Astrocyte (in vitro differentiated cells and primary cell): ENCODE measurements at regions not wholly inside any gene's neighbourhood (a gene's known extent, or its start where the extent isn't known, plus 50 kb on each side); places are given as distances from the start of the nearest gene placed in this dataset.

ENCODE experiments used
- DNase-seq: peaks from one replicate; pipeline ENCODE4 v3.0.0-alpha.2; 2010; ENCODE audit warnings: low read depth
- FAIRE-seq: peaks from 2 replicates; lab custom pipeline; 2011; peaks lifted over from hg19 to GRCh38; lab: Jason Lieb, UNC
- H2AFZ ChIP-seq: 2 replicates; pipeline ENCODE4 v1.6.0; 2012; ENCODE audit warnings: low read depth, low read length, inconsistent platforms
- H3K27ac ChIP-seq: 2 replicates; pipeline ENCODE4 v1.5.1; 2011; ENCODE audit warnings: low read depth, low read length, inconsistent platforms
- H3K27me3 ChIP-seq: 2 replicates; pipeline ENCODE4 v1.6.0; 2011; ENCODE audit warnings: low read length, inconsistent platforms; ENCODE audit not compliant: insufficient read depth
- H3K36me3 ChIP-seq: 2 replicates; pipeline ENCODE4 v1.5.1; 2011; ENCODE audit warnings: low read length, inconsistent platforms; ENCODE audit not compliant: insufficient read depth
- H3K4me1 ChIP-seq: 2 replicates; pipeline ENCODE4 v1.5.1; 2011; ENCODE audit warnings: low read length, inconsistent platforms; ENCODE audit not compliant: insufficient read depth
- H3K4me2 ChIP-seq: 2 replicates; pipeline ENCODE4 v1.6.0; 2012; ENCODE audit warnings: low read length, inconsistent platforms
- H3K4me3 ChIP-seq: 2 replicates; pipeline ENCODE4 v1.5.1; 2011; ENCODE audit warnings: low read depth, mild to moderate bottlenecking, low read length, inconsistent platforms; ENCODE audit not compliant: insufficient read depth
- H3K79me2 ChIP-seq: 2 replicates; pipeline ENCODE4 v1.6.0; 2012; ENCODE audit warnings: mild to moderate bottlenecking, low read length, inconsistent platforms; ENCODE audit not compliant: insufficient read depth
- H3K9ac ChIP-seq: 2 replicates; pipeline ENCODE4 v1.6.0; 2012; ENCODE audit warnings: mild to moderate bottlenecking, low read length, inconsistent platforms
- H3K9me3 ChIP-seq: 2 replicates; pipeline ENCODE4 v1.5.1; 2012; ENCODE audit warnings: low read depth, mild to moderate bottlenecking, low read length, inconsistent platforms; ENCODE audit not compliant: insufficient read depth
- H4K20me1 ChIP-seq: 2 replicates; pipeline ENCODE4 v1.6.0; 2012; ENCODE audit warnings: low read length, inconsistent platforms; ENCODE audit not compliant: insufficient read depth
- H3K27ac Mint-ChIP-seq: one replicate; pipeline ENCODE4 v1.8.0; 2021; ENCODE audit warnings: mild to moderate bottlenecking, mixed read lengths; ENCODE audit not compliant: unreplicated experiment
- H3K27me3 Mint-ChIP-seq: one replicate; pipeline ENCODE4 v1.8.0; 2021; ENCODE audit warnings: low read depth, mixed read lengths; ENCODE audit not compliant: unreplicated experiment
- H3K36me3 Mint-ChIP-seq: one replicate; pipeline ENCODE4 v1.8.0; 2021; ENCODE audit warnings: low read depth, mixed read lengths; ENCODE audit not compliant: unreplicated experiment
- H3K4me1 Mint-ChIP-seq: one replicate; pipeline ENCODE4 v1.8.0; 2021; ENCODE audit warnings: low read depth, mixed read lengths; ENCODE audit not compliant: unreplicated experiment
- H3K4me3 Mint-ChIP-seq: one replicate; pipeline ENCODE4 v1.8.0; 2021; ENCODE audit warnings: mild to moderate bottlenecking, moderate library complexity, mixed read lengths; ENCODE audit not compliant: unreplicated experiment
- H3K9me3 Mint-ChIP-seq: one replicate; pipeline ENCODE4 v1.8.0; 2021; ENCODE audit warnings: mild to moderate bottlenecking, mixed read lengths; ENCODE audit not compliant: unreplicated experiment
- EZH2 ChIP-seq: IDR thresholded peaks from 2 replicates; pipeline ENCODE4 v1.6.1; 2012; ENCODE audit warnings: mild to moderate bottlenecking, low read length, inconsistent platforms; ENCODE audit not compliant: insufficient read depth
- TF ChIP-seq, protein P1 (sequence below): IDR thresholded peaks from 2 replicates; pipeline ENCODE4 v1.5.1; 2011; ENCODE audit warnings: low read depth, mild to moderate bottlenecking, inconsistent platforms, low read length, moderate library complexity; ENCODE audit not compliant: insufficient read depth

DNA sequence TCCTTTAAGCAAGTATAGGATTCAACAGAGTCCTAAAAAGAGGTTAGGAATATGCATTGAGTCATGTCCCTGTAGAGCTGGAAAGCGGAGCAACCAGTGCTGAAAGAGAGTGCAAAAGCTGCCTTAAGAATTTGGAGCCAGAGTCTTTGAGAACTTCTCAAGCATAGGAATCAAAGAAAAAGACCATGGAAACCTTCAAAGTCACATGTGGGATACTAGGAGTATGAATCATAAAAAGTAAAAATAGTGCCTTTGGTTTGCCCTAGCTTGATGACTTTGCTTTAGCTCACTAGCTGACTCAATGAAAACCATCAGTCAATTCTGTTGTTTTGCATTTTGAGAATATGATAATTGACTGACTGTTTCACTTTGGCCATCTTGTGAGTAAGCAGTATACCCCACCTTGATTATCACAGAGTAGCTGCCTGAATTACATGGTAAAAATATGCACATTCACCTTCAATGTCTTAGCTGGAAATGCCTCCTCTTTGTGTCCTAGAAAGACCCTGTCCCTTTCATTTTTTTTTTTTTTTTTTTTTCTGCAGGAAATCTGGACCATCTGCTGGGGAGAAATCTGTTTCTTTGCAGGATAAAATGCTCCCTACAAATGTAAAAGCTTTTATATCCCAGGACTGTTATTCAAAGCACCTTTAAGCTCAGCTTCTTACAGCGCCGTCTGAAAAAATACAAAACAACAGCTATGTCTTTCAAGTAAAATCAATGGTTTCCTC is 248.6 kb upstream of the KRR1 start:
- DNase-seq = peak; percentile 91
- Mint-ChIP-seq H3K36me3 (peaks cover 1% of the 10 kb centered on the region), H3K4me3 (no peak overlapping the region), H3K4me1 (peaks cover 15% of the 10 kb centered on the region), H3K27ac (peak overlapping the region; percentile 42), H3K27me3 (no peaks in the 10 kb centered on the region), H3K9me3 (no peaks in the 10 kb centered on the region)
- no peak overlapping the region for H3K9ac ChIP-seq
- TF ChIP-seq, protein P1, sequence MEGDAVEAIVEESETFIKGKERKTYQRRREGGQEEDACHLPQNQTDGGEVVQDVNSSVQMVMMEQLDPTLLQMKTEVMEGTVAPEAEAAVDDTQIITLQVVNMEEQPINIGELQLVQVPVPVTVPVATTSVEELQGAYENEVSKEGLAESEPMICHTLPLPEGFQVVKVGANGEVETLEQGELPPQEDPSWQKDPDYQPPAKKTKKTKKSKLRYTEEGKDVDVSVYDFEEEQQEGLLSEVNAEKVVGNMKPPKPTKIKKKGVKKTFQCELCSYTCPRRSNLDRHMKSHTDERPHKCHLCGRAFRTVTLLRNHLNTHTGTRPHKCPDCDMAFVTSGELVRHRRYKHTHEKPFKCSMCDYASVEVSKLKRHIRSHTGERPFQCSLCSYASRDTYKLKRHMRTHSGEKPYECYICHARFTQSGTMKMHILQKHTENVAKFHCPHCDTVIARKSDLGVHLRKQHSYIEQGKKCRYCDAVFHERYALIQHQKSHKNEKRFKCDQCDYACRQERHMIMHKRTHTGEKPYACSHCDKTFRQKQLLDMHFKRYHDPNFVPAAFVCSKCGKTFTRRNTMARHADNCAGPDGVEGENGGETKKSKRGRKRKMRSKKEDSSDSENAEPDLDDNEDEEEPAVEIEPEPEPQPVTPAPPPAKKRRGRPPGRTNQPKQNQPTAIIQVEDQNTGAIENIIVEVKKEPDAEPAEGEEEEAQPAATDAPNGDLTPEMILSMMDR = no peak
- TF ChIP-seq EZH2 = no peak
- H3K4me1 ChIP-seq = peaks cover 7% of the 10 kb centered on the region
- H3K4me2 ChIP-seq = peak overlapping the region; percentile 57
- H3K79me2 ChIP-seq = no peaks in the 10 kb centered on the region
- H3K4me3 ChIP-seq = no peak overlapping the region
- no peaks in the 10 kb centered on the region for H4K20me1 ChIP-seq
- H3K9me3 ChIP-seq = no peaks in the 10 kb centered on the region
- peak; percentile 84 for FAIRE-seq
- H3K27ac ChIP-seq = peak overlapping the region; percentile 47
- H2AFZ ChIP-seq = no peak overlapping the region
- H3K36me3 ChIP-seq = no peaks in the 10 kb centered on the region
- H3K27me3 ChIP-seq = no peaks in the 10 kb centered on the region

DNA sequence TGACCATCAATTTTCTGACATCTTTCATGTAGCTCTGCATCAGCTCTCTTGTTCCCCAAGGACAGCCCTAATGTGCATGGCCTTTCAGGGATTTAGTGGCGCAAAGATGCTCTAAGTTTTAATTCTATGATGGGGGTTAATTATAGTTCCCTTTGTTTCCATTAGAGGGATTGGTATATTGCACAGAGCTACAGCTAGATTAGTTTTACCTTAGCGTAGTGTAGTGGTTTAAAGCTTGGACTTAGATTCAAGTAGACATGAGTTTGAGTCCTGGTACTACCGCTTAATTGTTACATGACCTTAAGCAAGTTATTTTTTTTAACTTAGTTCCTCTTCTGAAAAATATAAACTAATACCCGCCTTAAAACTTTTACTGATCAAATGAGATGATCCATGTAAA is 247.8 kb upstream of the KRR1 start:
- no peak overlapping the region for H3K9ac ChIP-seq
- H3K4me1 ChIP-seq = peaks cover 7% of the 10 kb centered on the region
- no peaks in the 10 kb centered on the region for H3K36me3 ChIP-seq
- no peak overlapping the region for H3K4me3 Mint-ChIP-seq
- FAIRE-seq (no peak), DNase-seq (no peak)
- peaks cover 1% of the 10 kb centered on the region for H3K36me3 Mint-ChIP-seq
- no peak overlapping the region for H3K4me3 ChIP-seq
- TF ChIP-seq, protein P1 = no peak
- TF ChIP-seq EZH2 = no peak
- no peaks in the 10 kb centered on the region for H3K9me3 ChIP-seq
- H3K4me2 ChIP-seq = peak overlapping the region; percentile 57
- H3K79me2 ChIP-seq = no peaks in the 10 kb centered on the region
- no peaks in the 10 kb centered on the region for H4K20me1 ChIP-seq
- H3K9me3 Mint-ChIP-seq = no peaks in the 10 kb centered on the region
- H2AFZ ChIP-seq = no peak overlapping the region
- H3K27ac ChIP-seq = peak overlapping the region; percentile 47
- no peaks in the 10 kb centered on the region for H3K27me3 Mint-ChIP-seq
- no peaks in the 10 kb centered on the region for H3K27me3 ChIP-seq
- peak overlapping the region; percentile 42 for H3K27ac Mint-ChIP-seq
- H3K4me1 Mint-ChIP-seq = peaks cover 20% of the 10 kb centered on the region

DNA sequence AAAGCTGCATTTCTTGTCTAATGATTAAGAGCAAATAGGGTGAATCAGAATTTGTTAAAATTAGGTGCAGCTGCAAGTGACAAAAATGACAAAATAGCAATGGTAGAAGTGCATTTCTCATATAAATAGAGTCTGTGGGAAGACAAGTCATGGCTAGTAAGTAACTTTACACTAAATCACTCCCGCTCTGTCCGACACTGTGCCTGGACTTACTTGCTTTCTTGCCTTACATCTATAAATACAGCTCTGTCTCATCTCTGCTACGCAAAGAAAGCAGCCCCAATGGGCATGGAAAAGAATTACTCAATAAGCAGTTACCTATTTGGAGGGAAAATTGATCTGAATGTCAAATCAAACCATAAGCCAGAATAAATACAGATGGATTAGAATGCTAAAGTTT is 245.4 kb upstream of the KRR1 start:
- Mint-ChIP-seq H3K4me3 (no peak overlapping the region), H3K9me3 (no peaks in the 10 kb centered on the region), H3K4me1 (peaks cover 25% of the 10 kb centered on the region), H3K36me3 (peaks cover 1% of the 10 kb centered on the region), H3K27ac (no peak overlapping the region), H3K27me3 (no peaks in the 10 kb centered on the region)
- Histone ChIP-seq H4K20me1 (no peaks in the 10 kb centered on the region), H3K79me2 (no peaks in the 10 kb centered on the region), H3K9ac (no peak overlapping the region), H2AFZ (no peak overlapping the region), H3K27me3 (no peaks in the 10 kb centered on the region), H3K36me3 (no peaks in the 10 kb centered on the region), H3K27ac (no peak overlapping the region), H3K4me1 (peaks cover 13% of the 10 kb centered on the region), H3K9me3 (no peaks in the 10 kb centered on the region), H3K4me3 (no peak overlapping the region), H3K4me2 (no peak overlapping the region)
- TF ChIP-seq, protein P1 = no peak
- TF ChIP-seq EZH2 = no peak
- FAIRE-seq (no peak), DNase-seq (no peak)
